GM21825 (cell line): ENCODE measurements at regions not wholly inside any gene's neighbourhood (a gene's known extent, or its start where the extent isn't known, plus 50 kb on each side); places are given as distances from the start of the nearest gene placed in this dataset.
"Not testable (repeated sequence)": the region's sequence is repeated elsewhere in the genome, so short reads cannot be mapped to it uniquely, and the experiment has no call there.

Experiments used
- ATAC-seq: cut with Tn5 transposase; IDR thresholded peaks from one replicate; pipeline ENCODE4 v1.9.1; 2021; ENCODE audit warnings: mild to moderate bottlenecking, moderate library complexity; ENCODE audit not compliant: unreplicated experiment

DNA sequence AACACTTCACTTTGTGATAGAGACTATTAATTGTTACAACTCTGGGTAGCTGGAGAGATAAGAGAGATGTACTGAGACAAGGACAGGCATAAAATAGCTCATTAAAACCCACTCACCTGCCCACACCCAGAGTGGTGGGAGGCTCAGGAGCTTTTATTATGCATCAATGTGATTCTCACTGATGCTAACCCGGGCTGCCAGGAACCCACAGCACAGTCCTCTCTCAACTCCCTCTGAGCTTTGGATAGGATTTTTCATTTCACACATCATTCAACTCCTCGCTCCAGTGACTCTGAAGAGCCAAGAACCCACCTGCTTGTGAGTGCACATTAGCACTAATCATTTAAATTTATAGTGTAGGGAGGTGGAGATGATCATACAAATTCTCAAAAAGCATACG lies 827.9 kb downstream of the FLRT2 start:
- ATAC-seq: no peak

DNA sequence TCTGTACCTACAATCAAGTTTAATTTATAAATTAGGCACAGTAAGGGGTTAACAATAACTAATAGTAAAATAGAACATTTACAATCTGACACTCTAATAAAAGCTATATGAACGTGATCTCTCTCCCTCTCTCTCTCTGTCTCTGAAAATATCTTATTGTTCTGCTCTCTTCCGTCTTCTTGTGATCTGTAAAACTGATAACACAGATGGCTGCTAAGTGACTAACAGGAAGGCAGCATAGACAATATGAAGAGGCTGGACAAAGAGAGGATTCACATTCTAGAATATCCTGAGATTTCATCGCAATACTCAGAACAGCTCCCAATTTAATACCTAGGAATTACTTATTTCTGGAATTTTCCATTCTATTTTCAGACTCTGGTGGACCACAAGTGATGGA lies 827.2 kb downstream of the FLRT2 start:
- ATAC-seq: no peak

DNA sequence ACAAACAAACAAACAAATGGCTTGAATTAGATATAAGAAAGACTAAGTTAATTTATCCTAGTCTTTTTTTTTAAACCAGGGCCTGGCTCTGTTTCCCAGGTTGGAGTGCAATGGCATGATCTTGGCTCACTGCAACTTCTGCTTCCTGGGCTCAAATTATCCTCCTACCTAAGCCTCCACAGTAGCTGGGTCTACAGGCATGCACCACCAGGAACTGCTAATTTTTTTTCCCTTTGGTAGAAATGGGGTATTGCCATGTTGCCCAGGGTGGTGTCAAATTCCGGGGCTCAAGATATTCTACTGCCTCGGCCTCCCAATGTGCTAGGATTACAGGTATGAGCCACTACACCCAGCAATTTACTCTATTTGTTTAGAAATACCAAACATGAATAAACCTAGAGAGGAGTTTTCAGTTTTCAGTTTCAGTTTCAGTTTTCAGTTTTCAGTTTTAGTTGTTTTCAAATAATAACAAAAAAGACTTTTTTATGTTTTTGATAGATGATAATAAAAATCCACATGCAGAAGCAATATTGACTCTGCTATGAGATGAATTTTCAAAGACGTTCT lies 817.0 kb downstream of the FLRT2 start:
- ATAC-seq: no peak

DNA sequence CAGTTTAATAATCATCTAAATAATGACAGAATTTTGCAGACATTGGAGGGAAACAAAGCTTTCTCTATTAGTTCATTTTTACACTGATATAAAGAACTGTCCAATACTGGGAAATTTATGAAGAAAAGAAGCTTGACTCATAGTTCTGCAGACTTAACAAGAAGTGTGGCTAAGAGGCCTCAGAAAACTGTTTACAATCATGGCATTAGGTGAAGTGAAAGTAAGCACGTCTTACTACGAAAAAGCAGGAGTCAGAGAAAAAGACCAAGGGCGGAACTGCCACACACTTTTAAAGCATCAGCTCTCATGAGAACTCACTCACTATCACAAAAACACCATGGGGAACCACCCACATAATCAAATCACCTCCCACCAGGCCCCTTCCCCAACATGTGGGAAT lies 804.4 kb downstream of the FLRT2 start:
- no peak for ATAC-seq

DNA sequence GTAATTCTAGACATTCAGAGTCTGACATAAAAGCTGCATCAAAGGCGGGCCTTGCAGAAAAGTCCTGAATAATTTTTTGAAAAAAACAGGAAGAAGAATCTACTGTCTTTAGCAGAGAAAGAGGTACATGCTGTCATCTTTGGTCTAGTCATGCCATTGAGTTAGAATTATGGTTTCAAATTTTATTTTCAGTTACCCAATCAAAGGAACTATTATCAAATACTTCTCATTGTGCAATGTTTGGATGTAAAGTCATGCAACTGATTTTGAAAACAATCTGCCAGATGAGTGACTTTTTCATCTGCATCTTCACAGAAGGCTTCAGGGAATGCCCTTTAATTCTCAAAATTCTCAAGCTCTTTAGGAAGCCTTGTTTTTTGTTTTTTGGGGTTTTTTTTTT lies 803.5 kb downstream of the FLRT2 start:
- no peak for ATAC-seq

DNA sequence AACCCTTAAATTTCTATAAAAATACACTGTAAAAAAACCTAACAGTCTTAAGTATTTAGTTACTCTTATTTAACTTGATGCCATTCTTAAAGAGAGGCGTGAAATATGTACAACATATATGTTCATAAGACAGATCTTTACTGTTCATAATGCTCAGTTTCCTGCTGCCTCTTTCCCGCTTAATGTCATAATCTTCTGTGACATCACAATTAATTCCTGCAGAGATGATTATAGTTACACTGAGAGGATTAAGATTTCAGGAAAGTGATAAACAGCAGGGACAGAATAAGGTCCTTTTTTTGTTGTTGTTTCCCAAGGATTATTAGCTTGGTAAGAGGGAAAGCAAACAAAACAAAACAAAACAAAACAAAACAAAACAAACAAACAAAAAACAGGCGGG lies 801.4 kb downstream of the FLRT2 start:
- no peak for ATAC-seq

DNA sequence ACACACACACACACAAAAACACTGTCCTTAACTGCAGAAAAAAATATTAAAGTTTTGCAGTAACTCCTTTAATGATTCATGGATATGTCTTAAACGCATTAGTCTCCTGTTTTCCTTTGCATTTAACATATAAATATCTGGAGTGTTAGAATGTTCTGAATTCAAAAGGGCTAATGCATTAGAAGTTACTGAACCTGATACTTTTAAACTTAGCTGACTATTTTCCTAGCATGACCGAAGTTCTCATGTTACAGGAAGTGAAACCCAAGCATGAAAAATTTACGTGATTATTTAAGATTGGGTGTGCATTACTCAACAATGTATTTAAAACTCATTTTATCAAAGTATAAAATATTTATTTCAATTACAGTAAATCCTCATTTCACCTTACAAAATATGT lies 791.2 kb downstream of the FLRT2 start:
- no peak for ATAC-seq

DNA sequence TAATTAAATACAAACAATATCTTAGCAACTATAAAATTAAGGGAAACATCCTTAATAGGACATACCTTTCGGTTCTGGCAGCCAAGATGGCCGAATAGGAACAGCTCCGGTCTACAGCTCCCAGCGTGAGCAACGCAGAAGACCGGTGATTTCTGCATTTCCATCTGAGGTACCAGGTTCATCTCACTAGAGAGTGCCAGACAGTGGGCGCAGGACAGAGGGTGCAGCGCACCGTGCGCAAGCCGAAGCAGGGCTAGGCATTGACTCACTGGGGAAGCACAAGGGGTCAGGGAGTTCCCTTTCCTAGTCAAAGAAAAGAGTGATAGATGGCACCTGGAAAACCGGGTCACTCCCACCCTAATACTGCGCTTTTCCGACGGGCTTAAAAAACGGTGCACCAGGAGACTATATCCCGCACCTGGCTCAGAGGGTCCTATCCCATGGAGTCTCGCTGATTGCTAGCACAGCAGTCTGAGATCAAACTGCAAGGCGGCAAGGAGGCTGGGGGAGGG lies 782.3 kb downstream of the FLRT2 start:
- ATAC-seq: not testable (repeated sequence)

DNA sequence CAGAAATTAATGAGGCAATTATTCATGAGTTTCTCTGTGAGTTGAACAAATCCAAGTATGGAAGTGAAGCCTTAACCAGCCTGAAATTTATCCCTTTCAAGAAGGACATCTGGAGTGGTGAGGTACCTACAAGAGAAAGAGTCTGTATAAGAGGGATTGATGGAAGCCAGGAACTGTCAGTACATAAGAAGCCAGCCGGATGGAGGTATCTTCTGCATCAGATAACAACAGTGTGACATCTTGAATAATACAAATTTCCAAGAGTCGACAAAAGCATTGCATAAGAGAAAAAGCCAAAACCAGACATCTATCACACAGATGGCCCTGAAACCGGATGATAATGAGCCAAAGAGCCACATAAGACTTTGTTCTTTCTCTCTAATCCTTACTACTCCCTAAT lies 781.2 kb downstream of the FLRT2 start:
- ATAC-seq: no peak

DNA sequence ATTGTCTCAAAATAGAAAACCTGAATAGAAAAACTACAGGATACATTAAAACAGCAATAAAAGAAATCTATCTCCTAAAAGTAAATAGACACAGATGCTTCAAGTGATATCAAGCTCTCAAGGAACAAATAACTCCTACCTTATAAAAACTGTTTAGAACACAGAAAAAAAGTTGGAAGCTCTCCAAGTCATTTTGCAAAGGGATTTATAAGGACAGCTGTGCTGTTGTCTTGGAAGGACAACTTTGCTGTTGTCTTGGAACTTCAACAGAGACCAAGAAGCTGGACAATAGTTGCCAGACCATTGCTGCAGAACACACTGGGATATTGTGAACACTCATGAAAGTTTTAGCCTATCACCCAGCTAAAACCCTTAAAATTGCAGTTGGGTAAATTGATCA lies 780.7 kb downstream of the FLRT2 start:
- ATAC-seq: no peak

DNA sequence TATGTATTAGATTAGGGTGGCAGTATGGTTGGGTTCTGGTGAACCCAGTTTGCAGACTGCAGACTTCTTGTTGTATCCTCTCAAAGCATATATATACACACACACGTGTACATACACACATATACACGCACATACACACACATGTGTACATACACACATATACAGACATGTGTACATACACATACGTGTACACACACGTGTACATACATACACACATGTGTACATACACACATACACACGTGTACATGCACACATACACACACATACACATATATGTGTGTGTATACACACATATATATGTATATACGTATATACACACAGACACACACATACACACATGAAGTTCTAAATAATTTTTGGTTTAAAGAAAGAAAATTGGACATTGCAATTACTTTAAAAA lies 780.2 kb downstream of the FLRT2 start:
- no peak for ATAC-seq

DNA sequence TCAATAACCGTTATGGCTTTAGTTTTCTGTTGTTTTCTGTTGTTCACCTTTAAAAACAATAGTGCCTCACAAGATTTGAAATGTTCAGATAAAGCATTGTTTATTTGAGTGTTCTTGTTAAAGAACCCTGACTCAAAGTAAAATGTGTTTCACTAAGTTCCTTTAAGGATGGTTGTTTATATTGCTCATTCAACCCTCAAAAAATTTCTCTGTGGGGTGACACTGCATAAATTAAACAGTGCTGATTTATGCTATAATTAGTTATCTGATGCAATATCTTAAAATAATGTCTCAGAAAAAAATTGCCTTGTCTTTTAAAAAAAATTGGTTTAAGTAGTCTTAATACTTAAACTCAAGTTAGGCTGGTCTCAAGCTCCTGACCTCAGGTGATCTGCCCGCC lies 775.1 kb downstream of the FLRT2 start:
- no peak for ATAC-seq

DNA sequence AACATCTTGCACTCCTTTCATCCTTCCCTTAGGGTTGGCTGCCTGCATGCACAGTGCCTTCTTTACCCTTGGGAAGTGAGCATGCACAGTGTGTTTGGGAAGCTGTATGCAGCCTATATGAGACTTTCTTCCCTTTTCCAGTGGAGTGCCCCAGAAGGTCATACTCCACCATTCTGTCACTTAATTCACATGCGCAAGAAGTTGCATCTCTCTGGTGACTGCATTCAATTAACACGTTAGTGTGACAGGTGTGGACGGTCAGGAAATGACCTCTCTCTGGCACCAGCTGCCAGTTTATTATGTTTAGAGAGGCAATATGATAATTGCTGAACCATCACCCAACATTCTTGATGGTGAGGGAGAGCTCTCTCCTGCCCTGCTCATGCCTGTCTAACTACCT lies 770.0 kb downstream of the FLRT2 start:
- ATAC-seq: no peak

DNA sequence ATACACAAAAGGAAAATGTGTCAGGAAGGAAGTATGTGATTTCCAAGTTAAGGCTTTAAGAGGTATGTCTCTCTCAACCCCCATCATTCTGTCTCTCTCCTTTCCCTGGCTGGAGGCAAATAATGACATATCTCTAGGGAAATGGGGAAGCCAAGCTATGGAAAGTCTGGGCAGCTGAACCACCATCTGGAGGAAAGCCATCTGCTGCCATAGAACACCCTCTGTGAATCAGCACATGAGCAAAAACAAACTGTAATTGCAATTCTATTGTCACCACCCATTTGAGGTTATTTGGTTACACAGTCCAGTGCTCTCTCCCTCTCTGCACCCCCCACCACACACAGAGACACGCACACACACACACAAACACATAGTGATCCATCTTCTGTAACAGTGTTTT lies 766.2 kb downstream of the FLRT2 start:
- ATAC-seq: no peak

DNA sequence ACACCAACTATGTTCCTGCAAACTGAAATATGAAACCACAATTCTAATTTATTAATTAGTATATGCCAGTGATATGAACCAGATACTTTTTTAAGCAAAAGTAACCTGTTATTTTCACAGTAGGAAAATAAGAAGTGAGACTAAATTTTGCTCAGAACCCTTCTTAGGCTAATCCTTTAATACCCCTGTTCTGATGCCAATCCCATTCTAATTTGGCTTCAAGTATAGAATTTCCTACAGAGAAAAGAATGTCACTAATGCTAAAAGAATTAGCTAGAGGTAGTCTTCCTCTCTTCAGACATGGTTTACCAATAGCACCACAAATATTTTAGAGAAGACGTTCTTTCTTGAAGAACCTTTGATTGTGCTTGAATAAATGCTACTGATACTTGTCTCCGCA lies 758.4 kb downstream of the FLRT2 start:
- no peak for ATAC-seq

DNA sequence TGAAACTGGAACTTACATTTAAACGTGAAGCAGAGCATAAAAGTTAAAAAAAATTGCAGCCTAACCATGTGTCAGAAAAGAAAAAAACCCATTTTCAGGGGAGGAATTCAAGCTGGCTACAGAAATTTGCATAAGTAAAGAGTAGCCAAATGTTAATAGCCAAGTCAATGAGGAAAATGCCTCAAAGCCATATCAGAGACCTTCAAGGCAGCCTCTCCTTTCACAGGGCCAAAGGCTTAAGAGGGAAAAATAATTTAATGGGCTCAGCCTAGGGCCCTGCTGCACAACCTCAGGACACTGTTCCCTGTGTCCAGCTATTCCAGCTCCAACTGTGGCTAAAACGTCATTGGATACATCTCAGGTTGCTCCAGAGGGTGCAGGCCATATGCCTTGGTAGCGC lies 749.5 kb downstream of the FLRT2 start:
- ATAC-seq: no peak

DNA sequence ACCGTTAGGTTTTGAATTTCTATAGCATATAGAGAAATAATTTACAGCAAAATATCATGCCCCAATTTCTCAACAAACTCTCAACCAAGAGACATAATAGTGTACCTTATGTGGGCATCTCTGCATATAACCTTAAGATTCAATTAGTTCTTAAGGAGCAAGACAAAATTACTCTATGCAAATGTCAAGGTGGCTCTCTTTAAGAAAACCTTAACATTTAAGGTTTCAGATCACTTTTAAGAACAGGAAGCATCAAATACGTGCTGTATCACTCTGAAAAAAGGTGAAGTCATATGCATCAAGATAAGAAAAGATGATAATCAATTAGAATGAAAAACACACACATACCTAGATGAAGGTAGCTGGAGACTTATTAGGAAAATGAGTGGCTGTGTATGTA lies 728.0 kb downstream of the FLRT2 start:
- no peak for ATAC-seq

DNA sequence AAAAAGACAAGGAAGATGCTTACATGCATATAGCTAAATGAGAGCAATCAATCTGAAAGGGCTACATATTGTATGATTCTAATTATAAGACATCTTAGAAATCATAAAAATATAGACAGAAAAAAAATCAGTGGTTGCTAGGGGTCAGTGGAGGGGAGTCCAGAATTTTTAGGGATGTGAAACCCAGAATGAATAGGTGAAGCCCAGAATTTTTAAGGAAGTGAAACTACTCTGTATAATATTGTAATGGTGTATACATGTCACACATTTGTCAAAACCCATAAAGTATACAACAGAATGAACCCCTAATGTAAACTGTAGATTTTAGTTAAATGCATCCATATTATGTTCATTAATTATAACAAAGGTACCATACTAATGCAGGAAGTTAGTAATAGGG lies 713.2 kb downstream of the FLRT2 start:
- no peak for ATAC-seq

DNA sequence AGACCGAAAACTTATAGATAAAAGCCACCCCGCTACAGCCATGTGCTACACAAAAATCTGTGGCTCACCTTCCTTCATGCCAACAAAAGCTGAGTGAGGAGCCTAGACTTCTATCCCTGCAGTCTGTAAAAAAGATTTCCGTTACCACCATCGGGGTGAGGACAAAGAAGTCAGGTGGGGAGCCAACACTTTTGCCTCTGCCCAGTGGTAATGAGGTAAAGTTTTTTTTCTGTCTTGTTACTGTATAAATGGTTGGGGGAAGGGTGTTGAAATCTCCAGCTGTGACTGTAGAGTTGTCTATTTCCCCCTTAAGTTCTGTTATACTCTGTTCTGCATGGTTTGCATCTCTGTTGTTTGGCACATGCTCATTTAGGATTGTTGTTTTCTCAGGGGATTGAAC lies 707.8 kb downstream of the FLRT2 start:
- ATAC-seq: no peak

DNA sequence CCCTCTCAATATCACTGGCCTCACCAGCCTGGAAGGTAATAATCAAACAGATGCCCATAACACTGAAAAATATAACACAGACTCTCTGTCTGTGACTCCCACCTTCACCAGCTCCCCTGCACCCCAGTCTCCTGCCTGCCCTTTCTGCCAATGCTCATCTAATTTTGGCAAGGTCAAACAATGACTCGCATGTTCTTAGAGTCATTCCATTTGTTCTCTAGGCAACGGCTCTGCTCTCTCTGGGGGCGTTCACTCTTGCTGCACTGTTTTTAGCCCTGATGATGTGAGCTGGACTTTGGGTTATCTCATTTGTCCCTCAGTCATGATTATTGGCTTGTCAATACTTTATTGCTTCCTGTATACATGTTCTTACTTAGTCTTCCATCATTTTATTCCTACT lies 691.8 kb downstream of the FLRT2 start:
- no peak for ATAC-seq

DNA sequence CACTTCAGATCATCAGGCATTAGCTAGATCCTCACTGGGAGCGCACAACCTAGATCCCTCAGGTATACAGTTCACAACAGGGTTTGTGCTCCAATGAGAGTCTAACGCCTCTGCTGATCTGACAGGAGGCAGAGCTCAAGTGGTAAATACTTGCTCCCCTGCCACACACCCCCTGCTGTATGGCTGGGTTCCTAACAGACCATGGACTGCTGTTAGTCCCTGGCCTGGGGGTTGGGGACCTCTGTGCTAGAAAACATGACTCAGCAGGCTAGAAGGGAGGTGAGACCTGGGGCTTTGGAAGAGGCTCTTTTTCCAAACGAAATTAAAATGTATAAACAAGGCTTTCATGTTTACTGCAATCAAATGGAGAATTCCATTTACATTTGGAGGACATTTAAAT lies 691.1 kb downstream of the FLRT2 start:
- no peak for ATAC-seq

DNA sequence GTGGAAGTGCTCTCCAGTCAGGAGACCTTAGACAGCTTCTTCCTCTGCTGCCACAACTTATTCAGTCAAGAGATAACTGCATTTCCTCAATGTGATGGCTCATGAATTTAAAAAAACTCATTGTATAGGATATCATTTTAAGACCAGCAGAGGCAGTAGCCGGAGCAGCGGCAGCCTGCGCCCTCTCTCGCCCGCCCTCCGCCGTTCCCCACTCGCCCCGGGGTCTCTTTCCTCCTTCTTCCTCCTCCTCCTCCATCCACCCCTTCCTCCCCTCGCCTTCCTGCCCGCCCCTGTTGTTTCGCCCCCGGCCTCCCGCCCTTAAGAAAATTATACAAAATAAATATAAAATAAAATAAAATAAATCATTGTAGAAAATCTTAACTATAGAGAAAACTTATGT lies 687.6 kb downstream of the FLRT2 start:
- ATAC-seq: no peak

DNA sequence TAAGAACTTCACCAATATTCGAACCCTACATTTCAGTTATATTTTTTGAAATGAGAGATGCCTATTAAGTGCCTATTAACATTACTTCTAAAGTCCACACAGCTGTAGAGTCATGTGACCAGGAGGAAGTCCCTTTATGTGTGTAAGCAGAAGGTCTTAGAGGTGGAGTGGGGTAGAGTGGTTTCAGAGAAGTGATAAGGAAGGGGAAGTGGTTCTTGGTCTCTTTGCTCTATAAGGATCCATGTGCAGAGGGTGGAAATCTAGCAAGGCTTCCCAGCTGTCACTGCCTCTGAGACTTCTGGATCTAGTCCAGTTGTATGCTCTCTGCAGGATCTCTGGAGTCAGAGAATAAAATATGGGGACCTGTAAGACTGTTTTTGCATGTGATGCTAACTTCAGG lies 673.9 kb downstream of the FLRT2 start:
- ATAC-seq: no peak

DNA sequence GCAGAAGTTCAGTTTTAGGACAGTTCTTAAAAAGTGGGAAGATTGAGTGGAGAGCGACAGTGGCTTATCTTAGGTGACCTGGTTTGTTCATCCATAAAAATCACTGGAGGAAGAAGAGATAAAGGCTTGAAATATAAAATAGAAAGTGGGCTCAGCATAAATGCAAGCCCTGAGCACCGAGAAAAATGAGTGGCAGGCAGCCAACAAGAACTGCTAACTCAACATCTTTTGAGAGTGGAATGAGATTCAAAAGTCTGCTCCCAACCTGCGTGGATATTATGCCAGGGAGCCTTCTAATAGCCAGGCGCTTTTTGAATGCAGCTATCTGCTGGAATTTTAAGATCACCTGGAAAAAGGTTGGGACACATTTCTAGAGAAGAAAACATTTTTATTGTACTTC lies 666.5 kb downstream of the FLRT2 start:
- no peak for ATAC-seq
